Activated T-cell treated with anti-CD3 and anti-CD28 coated beads for 4 hours (primary cell): ENCODE measurements at regions not wholly inside any gene's neighbourhood (a gene's known extent, or its start where the extent isn't known, plus 50 kb on each side); places are given as distances from the start of the nearest gene placed in this dataset.

ENCODE experiments used
- DNase-seq: peaks from one replicate; pipeline ENCODE4 v3.0.0-alpha.2; 2020

DNA sequence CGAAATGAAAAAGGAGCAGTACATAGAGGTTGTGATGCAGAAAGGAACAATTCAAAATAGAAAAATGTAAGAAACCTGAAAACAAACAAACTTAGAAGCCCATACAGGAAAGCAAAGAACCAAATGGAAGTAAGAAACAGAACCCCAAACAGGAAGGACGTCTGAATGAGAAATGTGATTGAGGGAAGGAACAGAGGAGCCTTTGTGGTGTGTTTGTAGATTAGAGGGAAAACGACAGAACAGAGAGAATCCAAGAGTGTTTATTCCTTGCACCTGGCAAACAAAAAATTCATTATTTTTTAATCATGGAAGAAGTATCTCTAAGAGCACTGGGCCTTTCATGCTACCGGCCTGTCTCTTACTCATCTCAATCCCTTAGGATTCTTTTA lies 67.8 kb upstream of the ZSWIM6 start:
- no peak for DNase-seq

DNA sequence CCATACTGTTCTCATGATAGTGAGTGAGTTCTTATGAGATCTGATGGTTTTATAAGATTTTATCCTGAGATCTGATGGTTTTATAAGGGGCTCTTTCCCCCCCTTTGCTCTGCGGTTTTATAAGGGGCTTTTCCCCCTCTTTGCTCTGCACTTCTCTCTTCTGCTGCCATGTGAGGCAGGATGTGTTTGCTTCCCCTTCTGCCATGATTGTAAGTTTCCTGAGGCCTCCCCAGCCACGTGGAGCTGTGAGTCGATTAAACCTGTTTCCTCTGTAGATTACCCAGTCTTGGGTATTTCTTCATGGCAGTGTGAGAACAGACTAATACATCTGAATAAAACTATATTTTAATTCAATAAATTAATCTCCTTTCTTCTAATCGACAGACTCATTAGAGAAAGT lies 64.9 kb upstream of the ZSWIM6 start:
- DNase-seq: no peak

DNA sequence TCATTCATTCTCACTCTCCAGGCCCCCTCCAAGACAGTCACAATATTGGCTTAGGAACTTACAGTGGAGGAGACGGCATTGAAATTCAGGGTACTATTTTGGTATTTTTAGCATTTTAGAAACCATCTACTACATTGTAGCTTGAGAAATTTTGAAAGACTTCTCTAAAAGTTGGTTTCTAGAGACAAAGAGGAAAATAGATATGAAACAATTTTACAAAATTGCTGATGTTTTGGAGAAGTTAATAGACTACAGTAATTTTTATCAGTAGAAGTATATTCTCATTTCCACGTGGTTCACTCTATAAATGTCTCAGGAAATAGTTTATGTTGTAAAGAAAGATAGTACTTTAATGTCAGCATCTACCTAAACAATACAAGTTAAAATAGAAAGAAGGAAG lies 63.2 kb upstream of the ZSWIM6 start:
- no peak for DNase-seq

DNA sequence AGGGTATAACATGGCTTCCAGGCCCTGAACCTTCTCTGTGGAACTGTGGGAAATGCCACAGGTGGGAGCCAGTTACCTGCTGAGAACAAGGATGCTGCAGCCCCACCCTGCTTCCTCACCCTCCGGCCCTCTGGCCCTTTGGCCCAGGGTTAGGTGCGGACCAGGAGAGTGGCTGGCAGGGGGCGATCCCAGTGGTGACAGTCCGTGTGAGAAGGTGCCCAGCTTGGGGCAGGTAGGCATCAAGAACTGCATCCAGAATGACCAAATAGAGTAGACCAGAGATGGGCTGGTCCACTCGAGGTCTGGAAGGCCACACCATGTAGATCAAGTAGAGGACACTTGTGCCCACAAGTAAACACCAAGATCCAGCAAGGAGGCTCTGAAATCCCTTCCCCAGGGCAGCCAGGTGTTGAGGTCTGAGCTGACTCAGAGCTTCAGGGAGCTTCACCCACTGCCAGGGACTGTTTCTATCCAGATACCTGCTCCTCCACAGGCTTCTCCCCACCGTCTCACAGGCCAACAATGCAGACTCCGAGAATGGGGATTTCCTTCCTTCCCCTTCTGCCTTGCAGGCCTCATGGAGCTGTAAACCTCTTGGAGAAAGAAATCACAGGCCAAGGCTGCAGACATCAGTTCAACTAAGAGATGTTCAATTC lies 61.4 kb upstream of the ZSWIM6 start:
- DNase-seq: no peak

DNA sequence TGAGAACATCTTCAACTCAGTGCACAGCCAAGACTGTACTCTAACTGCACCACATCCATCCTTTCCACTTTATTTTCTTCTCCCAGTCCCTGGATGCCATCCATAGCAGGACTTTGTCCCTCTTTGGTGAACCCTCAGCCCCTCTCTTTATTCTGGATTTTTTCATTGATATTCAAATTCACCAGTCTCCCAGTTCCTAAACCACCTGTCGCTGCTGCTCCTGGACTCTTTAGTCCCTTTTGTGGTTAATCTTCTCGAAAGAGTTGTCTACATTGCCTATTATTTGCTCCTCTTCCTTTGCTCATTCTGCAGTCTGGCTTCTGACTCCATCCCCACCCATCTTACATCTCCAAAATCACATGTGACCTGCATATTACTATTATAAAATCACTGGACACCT lies 59.4 kb upstream of the ZSWIM6 start:
- no peak for DNase-seq

DNA sequence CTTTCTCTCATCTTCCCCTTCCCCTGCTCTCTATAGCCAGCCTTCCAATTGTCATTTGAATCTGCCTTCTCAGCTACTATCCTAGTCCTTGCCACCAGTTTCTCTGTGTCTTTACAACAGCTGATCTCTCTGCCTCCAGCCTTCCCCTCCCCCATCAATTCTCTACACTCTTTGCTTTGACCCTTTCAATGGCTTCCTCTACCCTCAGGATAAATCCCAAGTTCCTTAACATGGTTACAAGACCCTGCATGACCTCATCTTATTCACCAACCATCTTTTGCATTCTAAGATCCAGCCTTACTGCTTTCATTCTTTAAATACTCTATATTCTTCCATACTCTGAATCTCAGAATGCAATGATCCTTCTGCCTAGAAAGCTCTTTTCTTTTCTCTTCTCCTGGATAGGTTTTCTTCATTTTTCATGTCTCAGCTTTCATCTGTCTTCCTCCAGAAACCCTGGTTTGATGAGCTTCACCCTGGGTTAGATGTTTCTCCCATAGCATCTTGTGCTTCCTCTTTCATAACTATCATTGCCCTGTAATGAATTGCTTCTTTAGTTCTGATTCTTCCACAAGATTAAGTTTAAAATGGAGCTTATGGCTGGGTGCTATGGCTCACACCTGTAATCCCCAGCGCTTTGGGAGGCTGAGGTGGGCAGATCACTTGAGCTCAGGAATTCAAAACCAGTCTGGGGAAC lies 58.6 kb upstream of the ZSWIM6 start:
- DNase-seq: no peak

DNA sequence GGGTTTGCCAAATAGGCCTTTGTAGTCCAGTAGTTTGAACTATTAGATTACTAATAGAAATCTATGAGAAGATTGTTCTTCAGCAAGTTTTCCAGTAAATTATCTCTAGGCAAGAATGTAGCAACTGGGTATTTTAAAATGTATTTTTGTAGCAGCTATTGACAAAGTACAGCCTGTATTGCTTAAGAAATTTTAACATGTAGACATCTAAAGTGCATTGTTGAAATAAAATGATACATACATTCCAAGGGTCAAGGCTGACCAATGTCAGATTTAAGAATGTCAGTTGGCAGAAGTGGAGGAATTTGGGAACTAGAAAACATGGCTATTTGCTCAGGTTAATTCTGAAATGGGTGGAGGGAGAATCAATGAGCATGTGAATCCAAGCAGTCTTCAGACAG lies 57.5 kb upstream of the ZSWIM6 start:
- no peak for DNase-seq

DNA sequence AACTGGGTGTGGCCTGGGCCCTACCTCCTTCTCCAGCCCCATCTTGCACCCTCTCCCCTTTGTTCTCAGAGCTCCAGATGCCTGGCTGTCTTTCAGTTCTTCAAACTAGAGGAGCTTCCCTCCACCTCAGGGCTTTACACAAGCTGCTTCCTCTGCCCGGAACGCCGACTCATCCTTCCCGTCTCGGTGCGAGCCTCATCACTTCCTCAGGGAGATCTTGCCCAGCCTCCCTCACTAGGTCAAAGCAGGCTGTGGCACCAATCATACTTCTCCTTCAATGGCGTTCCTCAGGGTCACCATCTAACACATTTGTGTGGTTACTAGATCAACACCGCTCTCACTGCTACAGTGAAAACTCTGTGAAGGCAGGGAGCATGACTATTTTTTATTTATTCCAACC lies 56.2 kb upstream of the ZSWIM6 start:
- DNase-seq: no peak

DNA sequence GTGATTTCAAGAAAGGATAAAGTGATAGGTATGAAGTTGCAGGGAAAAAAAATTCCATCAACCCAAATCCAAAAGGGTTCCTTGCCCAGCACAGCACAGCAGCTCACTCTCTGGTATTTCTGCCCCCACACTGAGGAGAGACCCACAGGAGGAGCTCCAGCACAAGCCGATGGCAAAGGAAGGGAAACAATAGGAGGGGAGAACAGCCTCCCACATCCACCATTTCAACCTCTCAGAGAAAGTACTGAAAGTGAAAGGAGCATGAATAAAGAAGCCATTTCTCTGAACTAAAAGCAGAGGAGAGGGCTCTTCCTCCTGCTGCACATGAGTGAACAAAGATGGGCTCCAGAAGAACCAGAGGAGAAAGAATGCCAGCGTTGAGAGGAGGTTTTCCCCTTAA lies 54.9 kb upstream of the ZSWIM6 start:
- no peak for DNase-seq

DNA sequence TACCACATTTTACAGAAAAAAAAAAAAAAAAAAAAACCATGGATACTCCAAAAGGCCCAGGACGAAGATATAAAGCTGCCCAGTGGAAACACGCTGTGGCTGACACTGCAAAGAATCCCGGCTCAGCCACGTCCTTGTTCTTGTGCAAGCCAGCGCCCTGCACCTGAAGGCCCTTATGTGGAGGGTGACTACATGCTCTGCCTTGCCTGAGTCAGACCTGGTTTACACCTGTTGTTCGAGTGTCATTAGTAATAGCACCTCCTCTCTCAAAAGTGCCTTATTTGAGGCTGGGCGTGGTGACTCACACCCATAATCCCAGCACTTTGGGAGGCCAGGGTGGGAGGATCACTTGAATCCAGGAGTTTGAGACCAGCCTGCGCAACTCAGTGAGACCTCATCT lies 54.3 kb upstream of the ZSWIM6 start:
- no peak for DNase-seq

DNA sequence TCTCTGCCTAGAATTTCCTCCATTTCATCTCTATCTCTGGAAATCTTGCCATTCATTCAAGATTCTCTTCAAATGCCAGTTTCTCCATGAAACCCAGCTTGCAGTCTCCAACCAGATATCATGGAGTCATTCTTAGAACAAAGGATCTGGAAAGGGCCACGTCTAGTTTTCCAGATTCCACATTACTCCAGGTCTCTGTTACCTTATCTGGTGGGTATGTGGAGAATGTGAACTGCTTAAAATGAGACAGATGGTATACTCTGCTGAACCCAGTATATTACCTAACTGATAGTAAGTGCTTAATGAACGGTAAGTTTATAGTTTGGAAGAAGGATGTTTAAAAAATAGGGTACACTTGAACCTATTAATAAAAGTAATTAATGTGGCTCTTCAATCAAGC lies 52.3 kb upstream of the ZSWIM6 start:
- DNase-seq: no peak

DNA sequence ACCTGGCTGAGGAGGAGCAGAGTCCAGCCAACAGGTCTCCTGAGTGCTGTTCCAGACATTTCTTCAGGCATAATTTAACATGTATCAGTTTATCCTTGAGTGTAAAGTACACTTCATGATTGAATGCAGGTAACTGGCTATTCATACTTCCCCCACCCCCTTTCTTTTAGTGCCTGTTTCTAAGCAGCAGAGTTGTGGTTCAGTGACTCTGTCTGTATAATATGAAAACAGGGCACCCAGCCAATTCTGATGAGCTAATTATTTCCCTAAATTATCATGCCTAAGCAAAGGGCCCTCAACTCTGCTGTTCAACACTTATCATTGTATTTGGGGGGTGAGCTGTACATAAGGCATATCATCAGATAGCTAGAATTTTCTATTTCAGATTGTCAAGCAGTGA lies 51.9 kb upstream of the ZSWIM6 start:
- DNase-seq: peak; percentile 9

DNA sequence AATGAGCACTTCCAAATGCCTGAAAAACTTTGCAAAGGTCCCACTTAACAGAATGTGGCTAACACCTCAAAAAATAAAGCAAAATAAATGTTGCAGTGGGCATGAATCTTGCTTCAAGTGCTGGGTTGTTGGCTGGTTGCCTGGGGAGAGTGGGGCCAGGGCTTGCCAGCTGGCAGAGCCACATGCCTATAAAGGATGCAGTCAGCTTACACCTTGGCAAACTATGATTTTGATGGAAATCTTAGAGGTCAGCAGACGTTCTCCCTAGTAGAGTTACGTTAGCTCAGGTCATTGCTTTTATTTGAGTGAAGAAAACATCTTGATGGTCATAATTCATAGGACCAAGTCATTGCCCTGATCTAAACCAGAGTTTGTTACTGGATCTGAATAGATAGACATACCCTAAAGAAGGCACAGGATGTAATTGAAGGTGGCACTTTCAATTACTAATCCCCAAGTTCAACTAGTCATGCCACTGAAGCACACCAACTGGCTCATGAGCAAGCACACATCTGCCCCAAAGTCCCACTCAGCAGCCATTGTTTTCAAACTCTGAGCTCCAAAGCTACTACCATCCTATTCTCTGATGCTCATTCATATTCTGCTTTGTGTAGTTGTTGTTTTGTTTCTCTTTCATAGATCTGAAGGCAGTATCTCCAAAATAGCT lies 51.2 kb upstream of the ZSWIM6 start:
- no peak for DNase-seq

DNA sequence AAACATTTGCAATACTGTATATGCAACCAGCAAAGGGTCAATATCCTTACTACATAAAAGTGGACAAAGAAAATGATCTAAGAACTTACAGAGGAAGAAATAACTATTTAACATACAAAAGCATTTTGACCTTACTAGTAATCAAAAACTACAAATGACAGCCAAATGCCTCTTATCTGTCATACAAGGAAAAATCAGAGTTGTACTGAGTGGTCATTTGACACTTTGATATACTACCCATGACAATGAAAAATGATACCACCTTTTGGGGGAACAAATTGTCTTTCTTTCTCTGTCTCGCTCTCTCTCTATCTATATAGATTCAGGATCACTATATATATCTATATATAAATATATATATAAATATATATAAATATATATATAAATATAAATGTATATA lies 50.4 kb upstream of the ZSWIM6 start:
- no peak for DNase-seq
